Activated naive CD8-positive, alpha-beta T cell treated with anti-CD3 and anti-CD28 coated beads, Interleukin-2, amount 10 ng/mL, durations not matched to agents 7 days and 5 days (primary cell): ENCODE measurements at regions not wholly inside any gene's neighbourhood (a gene's known extent, or its start where the extent isn't known, plus 50 kb on each side); places are given as distances from the start of the nearest gene placed in this dataset.

ENCODE experiments used
- ATAC-seq: fragments of 150-1000 bp; cut with Tn5 transposase; one replicate; pipeline ENCODE4 v1.10.0; 2021; ENCODE audit warnings: low read depth, moderate library complexity
- POLR2A ChIA-PET: fragments of 350-600 bp; sonication (Branson Sonifier 250); formaldehyde crosslinking; loops from one replicate; lab custom pipeline; 2021; ENCODE audit warnings: antibody characterized with exemption; lab: Charles Lee
- DNase-seq: peaks from one replicate; pipeline ENCODE4 v3.0.0; 2021
- H3K27ac Mint-ChIP-seq: one replicate; pipeline ENCODE4 v1.8.0; 2022; ENCODE audit warnings: mild to moderate bottlenecking, mixed read lengths
- H3K27me3 Mint-ChIP-seq: one replicate; pipeline ENCODE4 v1.8.0; 2022; ENCODE audit warnings: mild to moderate bottlenecking, moderate library complexity, mixed read lengths
- H3K36me3 Mint-ChIP-seq: one replicate; pipeline ENCODE4 v1.8.0; 2021; ENCODE audit warnings: mild to moderate bottlenecking, mixed read lengths
- H3K4me1 Mint-ChIP-seq: one replicate; pipeline ENCODE4 v1.8.0; 2021; ENCODE audit warnings: mixed read lengths
- H3K4me3 Mint-ChIP-seq: one replicate; pipeline ENCODE4 v1.8.0; 2022; ENCODE audit warnings: mild to moderate bottlenecking, moderate library complexity, mixed read lengths
- H3K9me3 Mint-ChIP-seq: one replicate; pipeline ENCODE4 v1.8.0; 2021; ENCODE audit warnings: mixed read lengths

DNA sequence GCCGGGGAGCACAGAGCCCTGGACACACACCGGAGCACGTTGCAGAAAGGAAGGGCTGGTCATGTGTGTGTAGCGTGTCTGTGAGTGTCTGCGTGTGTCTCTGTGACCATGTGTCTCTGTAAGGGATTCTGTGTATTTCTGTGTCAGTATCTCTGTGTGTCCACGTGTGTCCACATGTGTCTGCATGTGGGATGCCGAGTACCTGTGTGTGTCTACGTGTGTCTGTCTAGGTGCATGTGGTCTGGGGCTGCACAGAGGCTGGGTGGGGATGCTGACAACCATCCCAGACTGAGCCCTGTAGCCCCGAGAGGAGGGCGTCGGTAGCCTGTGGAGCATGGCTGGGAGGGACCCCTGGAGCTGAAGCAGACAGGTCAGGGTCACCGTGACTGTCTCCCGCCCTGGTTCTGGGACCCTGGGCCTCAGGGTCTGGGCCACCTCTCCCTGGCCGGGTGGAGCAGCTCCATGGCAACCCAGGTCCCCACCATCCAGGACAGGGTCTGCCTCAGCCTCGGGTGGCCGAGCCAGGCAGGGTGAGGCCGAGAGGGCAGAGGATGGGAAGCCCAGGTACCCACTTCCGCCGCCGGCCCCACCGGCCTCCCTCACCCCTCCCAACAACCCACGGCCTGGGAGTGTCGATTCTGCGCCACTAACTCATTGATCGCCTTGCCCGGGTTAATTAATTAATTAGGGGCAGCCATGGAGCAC is 122.7 kb downstream of the FAM53A start:
- H3K27me3 Mint-ChIP-seq: peaks cover 7% of the 10 kb centered on the region
- no peaks in the 10 kb centered on the region for H3K36me3 Mint-ChIP-seq
- no peak overlapping the region for H3K4me3 Mint-ChIP-seq
- no peak overlapping the region for H3K27ac Mint-ChIP-seq
- DNase-seq: no peak
- POLR2A ChIA-PET: no interaction called here
- no peaks in the 10 kb centered on the region for H3K4me1 Mint-ChIP-seq
- H3K9me3 Mint-ChIP-seq: no peaks in the 10 kb centered on the region
- no peak for ATAC-seq

DNA sequence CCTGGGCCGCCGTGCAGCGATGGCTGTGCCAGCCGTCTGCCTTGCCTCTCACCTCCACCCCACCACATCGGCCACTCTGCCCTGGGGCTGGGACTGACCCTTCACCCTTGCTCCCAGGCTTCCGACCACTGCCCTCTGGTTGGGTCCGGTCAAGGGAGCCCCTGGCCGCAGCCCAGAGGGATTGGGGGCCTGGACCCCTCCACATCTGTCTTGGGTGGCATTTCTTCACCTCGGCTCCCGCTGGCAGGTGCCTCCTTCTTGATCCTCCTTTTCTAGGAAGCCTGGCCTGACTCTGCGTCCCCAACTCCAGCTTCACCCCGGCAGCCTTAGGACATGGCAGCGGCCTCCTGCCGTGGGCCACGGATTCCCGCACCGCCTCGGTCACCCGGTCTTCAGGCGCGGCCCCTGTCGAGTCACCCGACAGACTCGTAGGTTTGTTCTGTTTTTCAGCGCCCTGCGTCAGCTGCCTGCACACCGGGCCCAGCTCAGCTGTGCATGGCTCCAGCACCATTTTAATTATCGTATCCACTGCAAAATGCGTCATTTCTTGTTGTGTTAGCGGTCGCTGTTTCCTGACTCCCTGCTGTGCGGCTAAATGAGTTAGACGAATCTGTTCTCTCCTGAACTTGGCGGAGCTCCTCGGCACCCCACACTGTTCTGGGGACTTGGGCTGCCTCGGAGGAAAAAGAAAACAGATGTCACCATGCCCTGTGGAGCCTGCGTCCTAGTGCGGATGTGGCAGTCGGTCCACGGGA is 124.0 kb downstream of the FAM53A start:
- Mint-ChIP-seq H3K4me3 (no peak overlapping the region), H3K36me3 (no peaks in the 10 kb centered on the region), H3K27me3 (peaks cover 4% of the 10 kb centered on the region), H3K9me3 (no peaks in the 10 kb centered on the region), H3K4me1 (no peaks in the 10 kb centered on the region), H3K27ac (no peak overlapping the region)
- no peak for ATAC-seq
- POLR2A ChIA-PET: no interaction called here
- no peak for DNase-seq

DNA sequence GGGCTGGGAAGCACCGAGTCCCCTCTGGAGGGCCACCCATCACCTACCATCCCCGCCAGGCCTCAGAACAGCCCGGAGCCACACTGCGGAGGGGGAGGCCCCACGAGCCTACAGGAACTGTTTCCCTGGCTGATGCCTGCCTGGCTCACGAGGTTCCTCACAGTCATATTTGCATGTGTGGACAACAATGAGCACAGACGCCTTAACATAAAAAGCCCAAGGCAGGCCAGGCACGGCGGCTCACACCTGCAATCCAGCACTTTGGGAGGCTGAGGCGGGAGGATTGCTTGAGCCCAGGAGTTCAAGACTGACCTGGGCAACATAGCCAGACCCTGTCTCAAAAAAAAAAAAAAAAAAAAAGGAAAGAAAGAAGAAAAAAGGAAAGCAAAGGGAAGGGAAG is 125.9 kb downstream of the FAM53A start:
- Mint-ChIP-seq H3K27ac (no peak overlapping the region), H3K4me3 (no peak overlapping the region), H3K27me3 (peaks cover 4% of the 10 kb centered on the region), H3K36me3 (no peaks in the 10 kb centered on the region), H3K4me1 (no peaks in the 10 kb centered on the region), H3K9me3 (no peaks in the 10 kb centered on the region)
- ATAC-seq: no peak
- DNase-seq: no peak
- POLR2A ChIA-PET: no interaction called here

DNA sequence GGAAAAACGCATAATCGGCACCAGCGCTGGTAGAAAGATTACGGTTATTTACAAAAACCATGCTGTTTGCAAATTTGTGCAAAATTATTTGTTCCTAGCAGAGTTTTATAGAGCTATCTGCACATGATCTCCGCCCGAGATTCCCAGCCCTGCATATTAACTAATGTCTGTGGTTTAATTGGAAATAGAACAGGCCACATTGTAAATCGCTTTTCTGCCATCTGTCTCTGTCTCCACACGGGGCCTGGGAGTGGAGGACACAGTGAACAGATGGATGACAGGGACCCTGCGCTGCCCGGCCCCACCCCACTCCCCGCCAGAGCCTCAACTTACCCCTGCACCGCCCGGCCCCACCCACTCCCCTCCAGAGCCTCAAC is 126.9 kb downstream of the FAM53A start:
- no peak overlapping the region for H3K4me3 Mint-ChIP-seq
- H3K27me3 Mint-ChIP-seq: peaks cover 4% of the 10 kb centered on the region
- DNase-seq (no peak), ATAC-seq (no peak)
- no peak overlapping the region for H3K27ac Mint-ChIP-seq
- no peaks in the 10 kb centered on the region for H3K36me3 Mint-ChIP-seq
- POLR2A ChIA-PET: no interaction called here
- H3K4me1 Mint-ChIP-seq: no peaks in the 10 kb centered on the region
- H3K9me3 Mint-ChIP-seq: no peaks in the 10 kb centered on the region

DNA sequence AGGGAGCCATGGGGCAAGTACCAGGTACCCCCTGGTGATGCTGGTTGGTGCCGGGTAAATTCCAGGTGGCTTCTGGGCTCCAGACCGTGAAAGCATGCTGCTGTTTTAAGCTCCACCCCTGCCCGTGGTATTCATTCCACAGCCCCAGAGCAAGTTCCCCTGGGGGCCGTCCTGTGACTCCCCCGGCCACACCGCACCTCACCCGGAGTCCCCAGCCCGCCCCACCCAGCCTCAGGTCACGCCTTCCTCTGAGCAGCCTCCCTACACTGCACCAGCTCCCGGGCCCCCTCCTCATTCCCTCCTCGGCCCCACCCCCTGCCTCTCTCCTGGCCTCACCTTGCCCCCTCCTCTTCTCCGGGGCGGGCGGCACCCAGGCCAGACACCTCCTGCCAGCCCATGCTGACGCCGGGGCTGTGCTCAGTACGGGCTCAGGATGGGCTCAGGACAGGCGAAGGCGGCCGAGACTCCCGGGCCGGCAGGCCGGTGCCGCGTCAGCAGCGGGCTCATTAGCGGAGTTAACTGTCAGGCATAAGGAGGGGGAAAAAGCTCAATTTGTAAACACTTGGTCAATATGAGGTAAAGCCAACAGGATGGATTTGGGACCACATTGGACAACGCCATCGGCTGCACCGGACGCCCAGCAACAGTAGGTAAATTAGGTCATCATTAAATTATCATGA is 127.4 kb downstream of the FAM53A start:
- H3K4me1 Mint-ChIP-seq: no peaks in the 10 kb centered on the region
- ATAC-seq (no peak), DNase-seq (no peak)
- no peak overlapping the region for H3K4me3 Mint-ChIP-seq
- POLR2A ChIA-PET: no interaction called here
- H3K9me3 Mint-ChIP-seq: no peaks in the 10 kb centered on the region
- no peak overlapping the region for H3K27ac Mint-ChIP-seq
- peaks cover 4% of the 10 kb centered on the region for H3K27me3 Mint-ChIP-seq
- H3K36me3 Mint-ChIP-seq: no peaks in the 10 kb centered on the region

DNA sequence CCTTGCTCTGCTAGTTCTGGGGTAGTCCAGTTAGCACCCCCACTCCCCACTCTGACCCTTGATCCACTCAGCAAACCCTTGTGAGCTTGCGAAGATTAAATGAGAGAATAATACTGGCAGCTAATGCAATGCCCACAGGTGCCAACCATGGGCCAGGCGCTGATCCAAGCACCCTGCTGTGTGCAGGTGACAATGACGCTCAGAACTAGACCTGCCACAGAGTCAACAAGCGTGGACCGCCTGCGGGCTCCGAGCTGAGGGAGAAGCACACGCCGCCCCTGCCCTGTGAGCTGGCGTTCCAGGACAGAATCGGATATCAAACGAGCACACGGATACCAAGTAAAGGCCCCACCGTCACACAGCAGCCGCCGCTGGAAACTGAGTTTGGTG is 129.2 kb downstream of the FAM53A start:
- H3K27ac Mint-ChIP-seq: no peak overlapping the region
- H3K27me3 Mint-ChIP-seq: peaks cover 4% of the 10 kb centered on the region
- H3K36me3 Mint-ChIP-seq: no peaks in the 10 kb centered on the region
- ATAC-seq (no peak), DNase-seq (no peak)
- H3K9me3 Mint-ChIP-seq: no peaks in the 10 kb centered on the region
- no peaks in the 10 kb centered on the region for H3K4me1 Mint-ChIP-seq
- no peak overlapping the region for H3K4me3 Mint-ChIP-seq
- POLR2A ChIA-PET: no interaction called here

DNA sequence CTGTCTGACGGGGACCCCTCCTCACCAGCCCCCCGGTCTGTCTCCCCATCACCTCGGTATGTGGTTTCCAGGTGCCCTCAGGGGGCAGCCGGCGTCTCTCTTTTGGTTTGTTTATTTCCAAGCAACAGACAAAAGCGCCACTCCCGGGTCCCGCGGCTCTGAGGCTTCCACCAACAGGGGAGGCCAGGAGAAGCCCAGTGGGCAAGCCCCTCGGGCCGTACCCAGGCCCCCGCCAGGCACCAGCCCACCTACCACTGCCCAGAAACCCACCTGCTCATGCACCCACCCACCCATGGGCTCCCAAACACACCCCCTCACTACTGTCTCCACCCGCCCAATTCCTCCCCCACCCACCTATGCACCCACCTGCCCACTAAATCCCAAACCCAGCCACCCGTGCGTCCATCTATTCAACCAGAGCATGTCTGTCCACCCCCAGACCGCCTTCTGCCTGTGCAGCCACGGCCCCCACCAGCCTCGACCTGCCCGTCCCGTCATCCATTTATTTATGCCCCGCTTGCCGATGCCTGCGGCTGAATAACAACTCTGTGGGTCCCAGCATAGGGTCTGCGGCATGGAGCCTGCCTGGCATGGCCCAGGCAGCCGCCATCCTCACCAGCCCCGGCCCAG is 129.8 kb downstream of the FAM53A start:
- no peak for DNase-seq
- H3K4me3 Mint-ChIP-seq: no peak overlapping the region
- H3K4me1 Mint-ChIP-seq: no peaks in the 10 kb centered on the region
- H3K27ac Mint-ChIP-seq: no peak overlapping the region
- no peaks in the 10 kb centered on the region for H3K36me3 Mint-ChIP-seq
- POLR2A ChIA-PET: no interaction called here
- peaks cover 4% of the 10 kb centered on the region for H3K27me3 Mint-ChIP-seq
- ATAC-seq: no peak
- no peaks in the 10 kb centered on the region for H3K9me3 Mint-ChIP-seq

DNA sequence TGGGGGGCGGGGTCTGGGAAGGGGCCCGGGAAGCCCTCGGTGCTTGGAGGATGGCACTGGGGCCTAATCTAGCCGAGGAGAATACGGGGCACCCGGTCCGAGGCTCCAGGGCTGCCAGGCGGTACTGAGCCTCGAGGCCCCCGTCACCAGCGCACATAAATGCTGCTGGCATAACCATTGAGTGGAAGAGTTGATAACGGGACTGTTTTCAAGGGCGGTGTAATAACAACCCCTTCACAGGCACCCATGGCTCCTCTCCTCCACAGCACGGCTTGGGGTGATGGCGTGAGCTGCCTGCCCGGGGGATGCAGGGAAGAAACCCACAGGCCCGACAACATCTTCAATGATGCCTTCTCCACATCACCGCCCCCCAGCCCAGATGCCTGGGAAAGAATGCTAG is 130.7 kb downstream of the FAM53A start:
- ATAC-seq (no peak), DNase-seq (no peak)
- peaks cover 7% of the 10 kb centered on the region for H3K27me3 Mint-ChIP-seq
- no peaks in the 10 kb centered on the region for H3K4me1 Mint-ChIP-seq
- no peak overlapping the region for H3K27ac Mint-ChIP-seq
- H3K36me3 Mint-ChIP-seq: no peaks in the 10 kb centered on the region
- no peak overlapping the region for H3K4me3 Mint-ChIP-seq
- H3K9me3 Mint-ChIP-seq: no peaks in the 10 kb centered on the region
- POLR2A ChIA-PET: no interaction called here

DNA sequence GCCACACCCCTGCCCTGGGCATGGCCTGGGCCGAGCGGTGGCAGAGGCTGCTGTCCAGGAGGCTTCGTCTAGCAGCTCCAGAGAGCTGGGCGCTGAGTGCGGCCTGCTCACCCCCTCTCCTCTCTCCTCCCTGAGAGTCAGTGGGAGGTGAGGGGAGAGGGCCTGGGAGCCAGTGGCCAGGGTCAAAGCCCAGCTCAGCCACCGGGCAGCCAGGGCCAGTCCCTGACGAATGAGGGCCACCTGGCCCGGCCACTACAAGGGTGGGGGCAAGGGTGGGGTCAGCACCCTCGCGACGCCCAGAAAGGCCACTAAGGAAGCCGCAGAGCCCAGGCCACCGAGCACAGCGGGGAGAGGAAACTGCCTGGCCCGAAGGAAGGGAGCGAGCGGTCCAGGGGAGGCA is 131.7 kb downstream of the FAM53A start:
- Mint-ChIP-seq H3K36me3 (no peaks in the 10 kb centered on the region), H3K9me3 (no peaks in the 10 kb centered on the region), H3K4me1 (no peaks in the 10 kb centered on the region), H3K27ac (no peak overlapping the region), H3K4me3 (no peak overlapping the region), H3K27me3 (peaks cover 7% of the 10 kb centered on the region)
- ATAC-seq (no peak), DNase-seq (no peak)
- POLR2A ChIA-PET: no interaction called here

DNA sequence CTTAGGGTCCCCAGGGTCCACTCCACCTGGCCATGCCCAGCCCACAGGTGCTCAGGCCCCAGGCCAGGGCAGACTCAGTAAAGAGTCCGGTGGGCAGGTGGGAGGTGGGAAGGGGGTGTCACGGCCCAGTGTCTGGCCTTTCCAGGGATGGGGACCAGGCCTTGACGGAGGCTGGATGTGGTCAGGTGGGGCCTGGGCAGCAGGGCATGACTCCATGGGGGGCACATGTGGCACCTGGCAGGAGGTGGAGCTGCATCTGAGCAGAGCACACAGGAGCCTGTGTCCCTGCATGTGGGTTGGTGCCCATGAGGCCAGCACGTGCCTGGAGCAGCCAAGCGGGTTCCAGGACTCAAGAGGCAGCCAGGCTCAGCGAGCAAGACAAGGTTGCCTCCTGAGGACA is 132.9 kb downstream of the FAM53A start:
- POLR2A ChIA-PET: no interaction called here
- Mint-ChIP-seq H3K36me3 (no peaks in the 10 kb centered on the region), H3K9me3 (no peaks in the 10 kb centered on the region), H3K4me3 (no peak overlapping the region), H3K27ac (no peak overlapping the region), H3K4me1 (no peaks in the 10 kb centered on the region), H3K27me3 (peaks cover 3% of the 10 kb centered on the region)
- no peak for DNase-seq
- ATAC-seq: no peak

DNA sequence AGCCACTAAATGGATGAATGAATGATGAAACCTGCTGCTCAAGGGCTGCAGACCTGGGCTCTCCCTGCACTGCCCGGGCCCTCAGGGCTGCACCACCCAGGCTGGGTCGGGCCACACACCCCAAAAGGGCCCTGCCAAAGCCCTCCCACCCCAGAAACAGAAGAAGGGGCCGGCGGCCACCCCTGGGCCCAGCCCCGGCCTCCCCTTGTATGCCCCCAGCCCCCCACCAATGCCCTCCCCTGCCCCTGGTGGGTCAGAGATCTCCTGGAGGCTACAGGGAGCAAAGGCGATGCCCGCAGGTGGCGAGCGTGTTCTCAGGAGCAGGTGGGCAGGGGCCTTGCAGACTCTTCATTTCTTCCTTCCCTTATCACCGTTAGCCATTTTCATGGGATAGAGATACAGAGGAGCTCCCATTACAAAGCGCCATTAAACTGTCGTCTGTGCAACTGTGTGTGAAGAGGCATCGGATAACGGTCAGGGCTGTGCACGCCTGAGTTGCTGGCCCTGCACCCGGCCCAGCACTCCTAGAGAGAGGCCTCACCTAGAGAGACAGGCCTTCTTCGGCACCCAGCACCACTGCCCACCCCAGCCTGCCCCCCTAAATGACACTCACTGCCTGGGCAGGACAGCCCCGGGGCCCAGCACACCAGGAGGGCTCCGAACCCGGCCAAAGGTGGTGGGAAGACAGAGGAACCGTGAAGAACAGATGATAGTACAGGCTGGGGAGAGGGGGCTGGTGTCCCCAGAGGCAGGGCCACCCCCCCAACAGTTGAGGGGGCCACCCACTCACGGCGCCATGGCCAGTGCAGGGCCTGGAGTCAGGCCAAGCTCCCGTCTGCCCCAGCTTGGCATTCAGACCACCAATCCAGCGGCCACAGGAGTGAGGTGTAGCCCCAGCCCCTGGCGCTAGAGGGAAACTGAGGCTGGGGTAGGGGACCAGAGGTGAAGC is 133.7 kb downstream of the FAM53A start:
- POLR2A ChIA-PET: no interaction called here
- Mint-ChIP-seq H3K27me3 (peaks cover 3% of the 10 kb centered on the region), H3K36me3 (no peaks in the 10 kb centered on the region), H3K4me3 (no peak overlapping the region), H3K4me1 (no peaks in the 10 kb centered on the region), H3K27ac (no peak overlapping the region), H3K9me3 (no peaks in the 10 kb centered on the region)
- DNase-seq (no peak), ATAC-seq (no peak)

DNA sequence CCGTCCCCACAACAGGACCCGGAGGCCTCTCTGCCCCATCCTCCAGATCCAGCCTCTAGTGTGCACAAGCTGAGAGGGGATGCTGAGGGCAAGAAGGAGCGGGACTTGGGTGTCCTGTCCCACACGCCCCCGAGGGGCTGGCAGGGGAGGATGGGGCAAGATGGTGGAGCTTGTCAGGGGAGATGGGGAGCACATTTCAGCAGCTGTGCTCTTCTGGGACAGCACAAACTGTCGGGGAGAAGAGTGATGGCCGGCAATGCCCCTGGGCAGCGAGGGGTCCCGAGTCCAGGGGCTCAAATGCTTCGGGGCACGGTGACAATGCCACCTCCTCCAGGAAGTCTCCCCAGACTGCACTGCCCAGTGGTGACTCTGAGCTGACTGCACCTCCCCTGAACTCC is 134.5 kb downstream of the FAM53A start:
- DNase-seq: no peak
- no peak overlapping the region for H3K4me3 Mint-ChIP-seq
- H3K27me3 Mint-ChIP-seq: peaks cover 3% of the 10 kb centered on the region
- H3K36me3 Mint-ChIP-seq: no peaks in the 10 kb centered on the region
- H3K4me1 Mint-ChIP-seq: peaks cover 2% of the 10 kb centered on the region
- ATAC-seq: no peak
- H3K27ac Mint-ChIP-seq: no peak overlapping the region
- no peaks in the 10 kb centered on the region for H3K9me3 Mint-ChIP-seq
- POLR2A ChIA-PET: no interaction called here
